Adrenal gland (tissue), 5 donors: ENCODE measurements at regions not wholly inside any gene's neighbourhood (a gene's known extent, or its start where the extent isn't known, plus 50 kb on each side); places are given as distances from the start of the nearest gene placed in this dataset.

ENCODE experiments used
- CTCF ChIP-seq, 6 experiments: fragments of 450-650 bp in 4 of 6; fragments of 200-600 bp in 2 of 6; sonication (generic) in 1 of 6; IDR thresholded peaks; 1 replicate in 5 of 6; 2 replicates in 1 of 6; pipeline versions ENCODE4 v1.5.1 to v1.8.0; 2016 to 2021; ENCODE audit warnings: antibody characterized with exemption in 6 of 6, mild to moderate bottlenecking in 2 of 6, moderate library complexity in 1 of 6
- POLR2A ChIP-seq, 2 donors: fragments of 450-650 bp; IDR thresholded peaks; one replicate each; pipeline ENCODE4 v1.6.1; 2017; ENCODE audit warnings: antibody characterized with exemption in 2 of 2, mild to moderate bottlenecking in 2 of 2, moderate library complexity in 1 of 2
- donor health status: DM: no; HTN: no; CAD: no.

GRCh38 chr15:55113736-55114135, 83.0 kb downstream of the RSL24D1 start:
- TF ChIP-seq POLR2A (IDR thresholded peaks at IDR 0.05) (no peak), CTCF (IDR thresholded peaks at IDR 0.05) (no peak)
